Endodermal cell (in vitro differentiated cells): ENCODE measurements at regions not wholly inside any gene's neighbourhood (a gene's known extent, or its start where the extent isn't known, plus 50 kb on each side); places are given as distances from the start of the nearest gene placed in this dataset.
A peak's percentile ranks its signal among the peaks of the same experiment; 100 is the strongest.
"Not testable (repeated sequence)": the region's sequence is repeated elsewhere in the genome, so short reads cannot be mapped to it uniquely, and the experiment has no call there.

Experiments used
- DNase-seq: peaks from one replicate; pipeline ENCODE4 v3.0.0-alpha.2; 2017
- H3K27ac ChIP-seq: 2 replicates; pipeline ENCODE4 v1.5.1; 2013; ENCODE audit warnings: mild to moderate bottlenecking, low read depth, low read length, moderate library complexity
- H3K27me3 ChIP-seq: 2 replicates; pipeline ENCODE4 v1.6.1; 2013; ENCODE audit warnings: mild to moderate bottlenecking, low read length, moderate library complexity; ENCODE audit not compliant: insufficient read depth, control insufficient read depth, poor library complexity, severe bottlenecking
- H3K36me3 ChIP-seq: 2 replicates; pipeline ENCODE4 v1.7.0; 2013; ENCODE audit warnings: mild to moderate bottlenecking, low read length, moderate library complexity; ENCODE audit not compliant: control insufficient read depth, insufficient read depth
- H3K4me1 ChIP-seq: one replicate; pipeline ENCODE4 v1.7.0; 2013; ENCODE audit warnings: low read length; ENCODE audit not compliant: control insufficient read depth, insufficient read depth
- H3K4me3 ChIP-seq: 2 replicates; pipeline ENCODE4 v1.5.1; 2013; ENCODE audit warnings: mild to moderate bottlenecking, low read length, moderate library complexity
- H3K9ac ChIP-seq: 2 replicates; pipeline ENCODE4 v1.6.1; 2013; ENCODE audit warnings: mild to moderate bottlenecking, low read length, moderate library complexity; ENCODE audit not compliant: poor library complexity, severe bottlenecking; ENCODE audit errors: extremely low read depth
- H3K9me3 ChIP-seq: 2 replicates; pipeline ENCODE4 v1.6.1; 2013; ENCODE audit warnings: mild to moderate bottlenecking, low read length, moderate library complexity; ENCODE audit not compliant: control insufficient read depth
- H3K27ac Mint-ChIP-seq: 2 replicates; pipeline ENCODE4 v1.8.0; 2020; ENCODE audit warnings: mixed read lengths
- H3K27me3 Mint-ChIP-seq: 2 replicates; pipeline ENCODE4 v1.8.0; 2021; ENCODE audit warnings: mild to moderate bottlenecking, mixed read lengths; ENCODE audit not compliant: insufficient read depth
- H3K36me3 Mint-ChIP-seq: 2 replicates; pipeline ENCODE4 v1.8.0; 2020; ENCODE audit warnings: low read depth, mixed read lengths
- H3K4me1 Mint-ChIP-seq: 2 replicates; pipeline ENCODE4 v1.8.0; 2020; ENCODE audit warnings: mixed read lengths
- H3K4me3 Mint-ChIP-seq: 2 replicates; pipeline ENCODE4 v1.8.0; 2020; ENCODE audit warnings: mild to moderate bottlenecking, moderate library complexity, mixed read lengths
- H3K9me3 Mint-ChIP-seq: 2 replicates; pipeline ENCODE4 v1.8.0; 2020; ENCODE audit warnings: mild to moderate bottlenecking, mixed read lengths
- CTCF ChIP-seq: fragments of 200-600 bp; sonication (generic); conservative IDR thresholded peaks from 2 replicates; pipeline ENCODE4 v1.5.0; 2021; ENCODE audit warnings: antibody characterized with exemption, mild to moderate bottlenecking
- WGBS, 2 experiments: methylation state at CpG; one replicate each; pipeline versions ENCODE4 v1.1.5 to v1.1.7; 2013; ENCODE audit warnings: missing lambda C conversion rate in 2 of 2, mixed read lengths in 1 of 2; ENCODE audit not compliant: insufficient coverage in 1 of 2, insufficient read length in 1 of 2; 5-methylcytosine and 5-hydroxymethylcytosine counted together

DNA sequence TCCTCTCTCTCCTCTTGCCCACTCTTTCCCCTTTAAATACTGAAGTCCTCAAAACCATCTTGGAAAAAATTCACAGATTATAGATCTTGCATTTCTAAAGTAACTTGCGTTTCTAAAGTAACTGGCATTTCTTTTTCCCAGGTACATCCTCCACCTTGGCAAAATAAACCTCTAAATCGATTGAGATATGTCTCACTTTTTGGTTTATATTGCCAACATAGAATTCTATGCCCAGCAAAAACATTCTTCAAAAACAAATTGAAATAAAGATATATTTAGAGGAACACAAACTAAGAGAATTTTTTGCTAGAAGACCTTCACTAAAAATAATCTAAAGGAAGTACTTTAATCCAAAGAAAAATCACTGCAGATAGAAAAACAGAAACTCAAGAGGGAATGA lies 122.5 kb upstream of the RBMS1 start:
- no peak for DNase-seq
- Histone ChIP-seq H3K9me3 (peaks cover 17% of the 10 kb centered on the region), H3K27me3 (no peaks in the 10 kb centered on the region), H3K4me3 (peak overlapping the region; percentile 10), H3K4me1 (peaks cover 12% of the 10 kb centered on the region), H3K9ac (no peak overlapping the region), H3K27ac (no peak overlapping the region), H3K36me3 (no peaks in the 10 kb centered on the region)
- Mint-ChIP-seq H3K4me3 (no peak overlapping the region), H3K4me1 (peaks cover 40% of the 10 kb centered on the region), H3K27ac (no peak overlapping the region), H3K36me3 (no peaks in the 10 kb centered on the region), H3K9me3 (peaks cover 11% of the 10 kb centered on the region), H3K27me3 (no peaks in the 10 kb centered on the region)
- 80 to 93% methylated on average over 2 of the region's 2 CpGs for WGBS, 2 experiments
- TF ChIP-seq CTCF: no peak

- no peak overlapping the region for H3K4me3 ChIP-seq
- no peaks in the 10 kb centered on the region for H3K4me1 ChIP-seq
- no peak overlapping the region for H3K9ac ChIP-seq
- Mint-ChIP-seq H3K27me3 (peaks cover 7% of the 10 kb centered on the region), H3K9me3 (peaks cover 25% of the 10 kb centered on the region), H3K27ac (no peak overlapping the region), H3K4me1 (peaks cover 7% of the 10 kb centered on the region), H3K36me3 (peaks cover 8% of the 10 kb centered on the region), H3K4me3 (no peak overlapping the region)
- DNase-seq: no peak
- H3K36me3 ChIP-seq: no peaks in the 10 kb centered on the region
- 100% methylated on average over 1 of the region's 1 CpG for WGBS, 2 experiments
- H3K27ac ChIP-seq: no peak overlapping the region
- H3K27me3 ChIP-seq: no peaks in the 10 kb centered on the region
- TF ChIP-seq CTCF: no peak
- H3K9me3 ChIP-seq: no peaks in the 10 kb centered on the region
Measured at GRCh38 chr2:160621748-160622147, 128.1 kb upstream of the RBMS1 start.

DNA sequence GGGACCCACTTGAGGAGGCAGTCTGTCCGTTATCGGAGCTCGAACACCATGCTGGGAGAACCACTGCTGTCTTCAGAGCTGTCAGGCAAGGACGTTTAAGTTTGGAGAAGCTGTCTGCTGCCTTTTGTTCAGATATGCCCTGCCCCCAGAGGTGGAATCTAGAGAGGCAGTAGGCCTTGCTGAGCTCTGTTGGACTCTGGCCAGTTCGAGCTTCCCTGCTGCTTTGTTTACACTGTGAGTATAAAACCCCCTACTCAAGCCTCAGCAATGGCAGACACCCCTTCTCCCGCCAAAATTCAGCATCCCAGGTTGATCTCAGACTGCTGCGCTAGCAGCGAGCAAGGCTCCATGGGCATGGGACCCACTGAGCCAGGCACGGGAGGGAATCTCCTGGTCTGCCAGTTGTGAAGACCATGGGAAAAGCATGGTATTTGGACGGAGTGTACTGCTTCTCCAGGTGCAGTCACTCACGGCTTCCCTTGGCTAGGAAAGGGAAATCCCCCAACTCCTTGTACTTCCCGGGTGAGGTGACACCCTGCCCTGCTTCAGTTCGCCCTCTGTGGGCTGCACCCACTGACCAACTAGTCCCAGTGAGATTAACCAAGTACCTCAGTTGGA lies 134.5 kb upstream of the RBMS1 start:
- H3K4me3 Mint-ChIP-seq, H3K27me3 Mint-ChIP-seq, H3K9me3 ChIP-seq, H3K27ac ChIP-seq, H3K27me3 ChIP-seq, H3K9ac ChIP-seq, H3K36me3 ChIP-seq, DNase-seq, H3K27ac Mint-ChIP-seq: not testable (repeated sequence)
- 82 to 85% methylated on average over 8 to 13 of the region's 13 CpGs for WGBS, 2 experiments
- Mint-ChIP-seq H3K9me3 (peaks cover 34% of the 10 kb centered on the region), H3K4me1 (peaks cover 31% of the 10 kb centered on the region), H3K36me3 (peaks cover 11% of the 10 kb centered on the region)
- Histone ChIP-seq H3K4me1 (peaks cover 11% of the 10 kb centered on the region), H3K4me3 (peak overlapping the region; percentile 59)
- peak; percentile 49 for TF ChIP-seq CTCF
